K562 (cell line): ENCODE measurements at regions not wholly inside any gene's neighbourhood (a gene's known extent, or its start where the extent isn't known, plus 50 kb on each side); places are given as distances from the start of the nearest gene placed in this dataset.
A peak's percentile ranks its signal among the peaks of the same experiment; 100 is the strongest.

Source experiments
- ATAC-seq: fragments of 200-7000 bp; cut with Tn5 transposase; 3 replicates; pipeline ENCODE4 v1.9.1; 2020; ENCODE audit warnings: moderate library complexity
- BruUV-seq: library from RNA; stranded (reverse); fragments of 400-500 nt; replicated peaks from 2 replicates; lab custom pipeline; 2021; lab: Mats Ljungman, UMichigan
- CTCF ChIA-PET: fragments of 300-600 bp; formaldehyde crosslinking; extraction: SDS; loops from one replicate; lab custom pipeline; 2021; ENCODE audit warnings: low intra/inter-chr PET ratio; lab: Yijun Ruan, JAX
- POLR2A ChIA-PET: fragments of 300-600, 350-650 bp; sonication (Branson Sonifier 250); formaldehyde crosslinking; extraction: SDS; loops from one replicate; lab custom pipeline; 2021; ENCODE audit warnings: antibody characterized with exemption, inconsistent platforms; lab: Yijun Ruan, JAX
- DNase-seq, 4 experiments: peaks; one replicate each; pipeline versions ENCODE4 v3.0.0 to v3.0.0-alpha.2; 2011 to 2018; ENCODE audit warnings: low spot score in 3 of 4, mixed read lengths in 3 of 4; ENCODE audit errors: extremely low read depth in 1 of 4
- FAIRE-seq: peaks from 2 replicates; lab custom pipeline; 2011; peaks lifted over from hg19 to GRCh38; lab: Jason Lieb, UNC
- H2AFZ ChIP-seq: 2 replicates; pipeline ENCODE4 v1.6.0; 2011; ENCODE audit warnings: low read depth, low read length, control low read depth, inconsistent platforms
- H3K27ac ChIP-seq: fragments of 200-600 bp; 3 replicates; pipeline ENCODE4 v1.8.0; 2011; ENCODE audit warnings: low read depth, mild to moderate bottlenecking, control low read depth, inconsistent platforms, low read length, moderate library complexity, mixed read lengths; ENCODE audit errors: extremely low read depth
- H3K27me3 ChIP-seq, 2 experiments: fragments of 300-600 bp in 1 of 2; 2 replicates in 1 of 2; 3 replicates in 1 of 2; pipeline versions ENCODE4 v1.6.0 to v1.8.0; 2011; ENCODE audit warnings: inconsistent platforms in 2 of 2, low read length in 2 of 2, mild to moderate bottlenecking in 1 of 2, mixed read lengths in 1 of 2, moderate library complexity in 1 of 2; ENCODE audit not compliant: control insufficient read depth in 2 of 2, insufficient read depth in 2 of 2
- H3K36me3 ChIP-seq: fragments of 300-600 bp; 3 replicates; pipeline ENCODE4 v1.8.0; 2011; ENCODE audit warnings: mild to moderate bottlenecking, low read length, inconsistent platforms; ENCODE audit not compliant: control insufficient read depth, insufficient read depth
- H3K4me1 ChIP-seq, 2 experiments: fragments of 200-600 bp in 1 of 2; replicated peaks in 1 of 2; 2 replicates in 1 of 2; 3 replicates in 1 of 2; pipeline versions ENCODE4 v1.5.1 to v1.8.0; 2011; ENCODE audit warnings: inconsistent platforms in 2 of 2, low read length in 2 of 2, mild to moderate bottlenecking in 1 of 2, mixed read lengths in 1 of 2, moderate library complexity in 1 of 2; ENCODE audit not compliant: control insufficient read depth in 2 of 2, insufficient read depth in 2 of 2
- H3K4me2 ChIP-seq: 2 replicates; pipeline ENCODE4 v1.6.1; 2011; ENCODE audit warnings: low read length, control low read depth, inconsistent platforms, mixed read lengths; ENCODE audit not compliant: insufficient read depth
- H3K4me3 ChIP-seq: fragments of 200-600 bp; sonication (generic), shearing (Covaris generic); 2 replicates; pipeline ENCODE4 v1.5.1; 2016; ENCODE audit warnings: control low read depth, inconsistent platforms
- H3K79me2 ChIP-seq: fragments of 200-600 bp; 3 replicates; pipeline ENCODE4 v1.8.0; 2011; ENCODE audit warnings: low read length, inconsistent platforms; ENCODE audit not compliant: control insufficient read depth, insufficient read depth
- H3K9ac ChIP-seq, 2 experiments: 2 replicates each; pipeline versions ENCODE4 v1.6.0 to v1.6.1; 2011; ENCODE audit warnings: low read depth in 2 of 2, low read length in 2 of 2, control low read depth in 1 of 2, inconsistent platforms in 1 of 2, mild to moderate bottlenecking in 1 of 2, mixed read lengths in 1 of 2; ENCODE audit not compliant: insufficient read depth in 1 of 2
- H3K9me1 ChIP-seq: one replicate; pipeline ENCODE4 v1.6.0; 2011; ENCODE audit warnings: inconsistent platforms, mild to moderate bottlenecking, low read length, moderate library complexity; ENCODE audit not compliant: control insufficient read depth, insufficient read depth
- H3K9me3 ChIP-seq: replicated peaks from 2 replicates; pipeline ENCODE4 v1.5.1; 2011; ENCODE audit warnings: low read depth, low read length, inconsistent platforms; ENCODE audit not compliant: control insufficient read depth, insufficient read depth
- H4K20me1 ChIP-seq: replicated peaks from 2 replicates; pipeline ENCODE4 v1.6.1; 2011; ENCODE audit warnings: low read length, inconsistent platforms, mixed read lengths; ENCODE audit not compliant: control insufficient read depth, insufficient read depth
- GABPB1 ChIP-seq: sonication (generic); formaldehyde crosslinking; IDR thresholded peaks from 2 replicates; pipeline ENCODE4 v1.8.0; 2022; ENCODE audit warnings: mild to moderate bottlenecking, missing genetic modification reagents
- KDM2B ChIP-seq: fragments of 250-450 bp; sonication (Bioruptor Pico); IDR thresholded peaks from 2 replicates; pipeline ENCODE4 v1.8.0; 2021; ENCODE audit warnings: mild to moderate bottlenecking, moderate library complexity
- MTA3 ChIP-seq: fragments of 450-650 bp; formaldehyde crosslinking; IDR thresholded peaks from 2 replicates; pipeline ENCODE4 v1.6.1; 2017; ENCODE audit warnings: mild to moderate bottlenecking, borderline replicate concordance
- NR4A1 ChIP-seq, 2 experiments: fragments of 250-450 bp in 1 of 2; fragments of 450-650 bp in 1 of 2; sonication (Bioruptor Pico) in 1 of 2; IDR thresholded peaks; 2 replicates each; pipeline versions ENCODE4 v1.4.0 to v1.6.1; 2016 to 2020; ENCODE audit warnings: mild to moderate bottlenecking in 2 of 2, missing compliant biosample characterization in 1 of 2, missing genetic modification characterization in 1 of 2, moderate library complexity in 1 of 2
- POLR2AphosphoS2 ChIP-seq: IDR thresholded peaks from 2 replicates; pipeline ENCODE4 v1.6.1; 2012; ENCODE audit warnings: low read length, improper control_type of control experiment
- PTBP1 ChIP-seq: fragments of 200-400 bp; formaldehyde crosslinking; IDR thresholded peaks from 2 replicates; pipeline ENCODE4 v1.6.1; 2017; ENCODE audit warnings: low read depth, low read length
- RAD51 ChIP-seq: fragments of 450-650 bp; IDR thresholded peaks from 2 replicates; pipeline ENCODE4 v1.7.1; 2016; ENCODE audit warnings: low read depth, mild to moderate bottlenecking, borderline replicate concordance
- SIN3B ChIP-seq: fragments of 450-650 bp; IDR thresholded peaks from 2 replicates; pipeline ENCODE4 v1.6.1; 2017; ENCODE audit warnings: low read depth, mild to moderate bottlenecking, moderate library complexity
- SP2 ChIP-seq: IDR thresholded peaks from 2 replicates; pipeline ENCODE4 v1.6.1; 2011; ENCODE audit warnings: mild to moderate bottlenecking, low read depth, low read length, moderate library complexity; ENCODE audit not compliant: poor library complexity, severe bottlenecking; ENCODE audit errors: extremely low read depth
- TGIF2 ChIP-seq: sonication (generic); formaldehyde crosslinking; IDR thresholded peaks from 2 replicates; pipeline ENCODE4 v1.8.1; 2022; ENCODE audit warnings: mild to moderate bottlenecking, missing genetic modification reagents, moderate library complexity
- TRIM24 ChIP-seq, 2 experiments: fragments of 450-650 bp; IDR thresholded peaks; 2 replicates each; pipeline ENCODE4 v1.6.1; 2016
- ZBED1 ChIP-seq: IDR thresholded peaks from 2 replicates; pipeline ENCODE4 v1.6.1; 2014
- ZNF174 ChIP-seq: fragments of 250-450 bp; sonication (Bioruptor Pico); IDR thresholded peaks from 2 replicates; pipeline ENCODE4 v1.4.0; 2020; ENCODE audit warnings: mild to moderate bottlenecking
- ZNF431 ChIP-seq: sonication (generic); formaldehyde crosslinking; IDR thresholded peaks from 2 replicates; pipeline ENCODE4 v1.8.0; 2022; ENCODE audit warnings: mild to moderate bottlenecking, missing genetic modification reagents
- ZNF699 ChIP-seq: fragments of 250-450 bp; sonication (Bioruptor Pico); IDR thresholded peaks from 2 replicates; pipeline ENCODE4 v1.8.0; 2021; ENCODE audit warnings: mild to moderate bottlenecking, moderate library complexity; ENCODE audit not compliant: insufficient replicate concordance
- ZNF766 ChIP-seq: fragments of 200-800 bp; sonication (Bioruptor generic); conservative IDR thresholded peaks from 2 replicates; pipeline ENCODE4 v1.6.1; 2016; ENCODE audit warnings: missing genetic modification characterization, missing compliant biosample characterization
- WGBS: fragments of 100-300 bp; shearing (Covaris generic); methylation state at CpG from one replicate; pipeline ENCODE4 v1.1.6; 2016; ENCODE audit warnings: low coverage, mixed read lengths; ENCODE audit not compliant: insufficient coverage; ENCODE audit errors: missing lambda C conversion rate; 5-methylcytosine and 5-hydroxymethylcytosine counted together
- in situ Hi-C: fragments of 300-500 bp; cut with MboI; formaldehyde crosslinking; loops from 4 replicates; pipeline ENCODE4 v1.15.0; 2018; ENCODE audit warnings: inconsistent platforms, mixed read lengths
- intact Hi-C: fragments of 100-400 bp; cut with micrococcal nuclease; formaldehyde crosslinking; loops from 2 replicates; pipeline ENCODE4 v1.14.2; 2022
- TF ChIP-seq, protein P1 (sequence below): fragments of 450-650 bp; formaldehyde crosslinking; IDR thresholded peaks from 2 replicates; pipeline ENCODE4 v1.4.0; 2020; ENCODE audit warnings: mild to moderate bottlenecking, mixed read lengths
- TF ChIP-seq, protein P2 (sequence below): fragments of 450-650 bp; formaldehyde crosslinking; IDR thresholded peaks from 2 replicates; pipeline ENCODE4 v1.4.0; 2022; ENCODE audit warnings: missing genetic modification characterization

DNA sequence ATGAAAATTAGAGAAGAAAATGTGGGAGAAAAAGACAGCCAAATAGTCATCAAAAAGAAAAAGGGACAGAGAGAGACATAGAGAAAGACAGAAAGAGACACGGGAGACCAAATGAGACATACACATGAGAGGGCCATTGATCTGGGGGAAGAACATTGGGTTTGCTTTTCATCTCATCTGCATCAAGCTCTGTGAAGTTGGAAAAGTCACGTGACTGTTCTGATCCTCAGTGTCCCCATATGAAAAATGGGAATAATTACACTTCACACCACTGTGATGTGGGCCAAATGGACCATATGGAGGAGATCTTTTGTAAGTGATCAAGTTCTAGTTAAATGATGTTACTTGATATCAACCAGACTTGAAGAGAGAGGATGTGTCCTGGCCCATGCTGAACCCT, 147.1 kb upstream of the NRXN3 start (continued):
- TF ChIP-seq, protein P1, sequence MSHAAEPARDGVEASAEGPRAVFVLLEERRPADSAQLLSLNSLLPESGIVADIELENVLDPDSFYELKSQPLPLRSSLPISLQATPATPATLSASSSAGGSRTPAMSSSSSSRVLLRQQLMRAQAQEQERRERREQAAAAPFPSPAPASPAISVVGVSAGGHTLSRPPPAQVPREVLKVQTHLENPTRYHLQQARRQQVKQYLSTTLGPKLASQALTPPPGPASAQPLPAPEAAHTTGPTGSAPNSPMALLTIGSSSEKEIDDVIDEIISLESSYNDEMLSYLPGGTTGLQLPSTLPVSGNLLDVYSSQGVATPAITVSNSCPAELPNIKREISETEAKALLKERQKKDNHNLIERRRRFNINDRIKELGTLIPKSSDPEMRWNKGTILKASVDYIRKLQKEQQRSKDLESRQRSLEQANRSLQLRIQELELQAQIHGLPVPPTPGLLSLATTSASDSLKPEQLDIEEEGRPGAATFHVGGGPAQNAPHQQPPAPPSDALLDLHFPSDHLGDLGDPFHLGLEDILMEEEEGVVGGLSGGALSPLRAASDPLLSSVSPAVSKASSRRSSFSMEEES = peak; percentile 88
- TF ChIP-seq TGIF2 (CRISPR knock-in tag) (no peak), RAD51 (peak; percentile 63; the same call in 1 of the 2 replicates)
- TF ChIP-seq, protein P2, sequence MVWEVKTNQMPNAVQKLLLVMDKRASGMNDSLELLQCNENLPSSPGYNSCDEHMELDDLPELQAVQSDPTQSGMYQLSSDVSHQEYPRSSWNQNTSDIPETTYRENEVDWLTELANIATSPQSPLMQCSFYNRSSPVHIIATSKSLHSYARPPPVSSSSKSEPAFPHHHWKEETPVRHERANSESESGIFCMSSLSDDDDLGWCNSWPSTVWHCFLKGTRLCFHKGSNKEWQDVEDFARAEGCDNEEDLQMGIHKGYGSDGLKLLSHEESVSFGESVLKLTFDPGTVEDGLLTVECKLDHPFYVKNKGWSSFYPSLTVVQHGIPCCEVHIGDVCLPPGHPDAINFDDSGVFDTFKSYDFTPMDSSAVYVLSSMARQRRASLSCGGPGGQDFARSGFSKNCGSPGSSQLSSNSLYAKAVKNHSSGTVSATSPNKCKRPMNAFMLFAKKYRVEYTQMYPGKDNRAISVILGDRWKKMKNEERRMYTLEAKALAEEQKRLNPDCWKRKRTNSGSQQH (CRISPR knock-in tag) = no peak

DNA sequence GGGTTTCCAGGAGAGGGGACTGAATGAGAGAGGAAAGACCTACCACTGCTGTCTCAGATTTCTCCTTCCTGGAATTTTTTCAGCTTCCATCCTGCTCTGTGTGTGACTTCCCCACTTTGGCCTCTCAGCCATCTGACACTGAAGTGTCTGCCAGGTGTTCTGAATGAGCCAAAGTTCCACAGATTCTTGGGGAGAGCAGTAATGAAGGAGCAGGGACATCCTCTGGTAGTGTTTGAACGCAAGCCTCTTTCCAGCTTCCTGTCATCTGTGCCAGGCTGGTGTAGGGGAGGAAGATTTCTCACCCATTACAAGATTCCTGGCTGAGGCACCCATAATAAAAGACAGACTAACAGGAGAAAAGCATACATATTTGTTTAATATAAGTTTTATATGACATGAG, 141.7 kb upstream of the NRXN3 start:
- Histone ChIP-seq H3K36me3 (no peaks in the 10 kb centered on the region), H3K27ac (no peak overlapping the region), H2AFZ (no peak overlapping the region), H3K4me1 (no peaks in the 10 kb centered on the region; a peak in 1 of 5 replicates), H3K9me3 (no peaks in the 10 kb centered on the region), H3K4me3 (no peak overlapping the region), H3K9me1 (no peaks in the 10 kb centered on the region), H3K4me2 (no peak overlapping the region), H3K27me3 (peaks cover 0 to 18% of the 10 kb centered on the region in 2 experiments; a peak in 2 of 5 replicates), H3K79me2 (no peaks in the 10 kb centered on the region), H3K9ac (no peak overlapping the region), H4K20me1 (no peaks in the 10 kb centered on the region)
- ChIA-PET POLR2A (interaction anchor here (0.6 kb wide), 1 partner anchor 1647 kb away, joined by 3 read pairs; no protein-coding TSS in a partner anchor), CTCF (no interaction called here)
- 0% methylated on average over 1 of the region's 1 CpG for WGBS
- TF ChIP-seq ZNF699 (CRISPR knock-in tag) = no peak
- TF ChIP-seq GABPB1 (CRISPR knock-in tag) = no peak
- no peak for TF ChIP-seq ZNF766 (CRISPR knock-in tag)
- no peak for TF ChIP-seq PTBP1
- no peak for TF ChIP-seq POLR2AphosphoS2
- TF ChIP-seq SP2 = no peak
- no peak for TF ChIP-seq NR4A1 (CRISPR knock-in tag; IDR thresholded peaks at IDR 0.05)
- no peak for TF ChIP-seq NR4A1 (tag; IDR thresholded peaks at IDR 0.05)
- no peak for TF ChIP-seq SIN3B
- no peak for TF ChIP-seq MTA3
- no peak for TF ChIP-seq TRIM24 (IDR thresholded peaks at IDR 0.05)
- TF ChIP-seq ZBED1 = no peak
- TF ChIP-seq ZNF431 (CRISPR knock-in tag) = no peak
- TF ChIP-seq KDM2B = no peak
- no peak for TF ChIP-seq ZNF174
- intact Hi-C loops = loop anchor here (10.0 kb wide), 1 partner anchor 566 kb away; no protein-coding TSS in a partner anchor
- FAIRE-seq = no peak
- ATAC-seq = no peak
- no TSS peak for BruUV-seq
- DNase-seq = no peak
- in situ Hi-C loops = no loop called here
